T-helper 1 cell treated with Interleukin-12 subunit alpha and Interleukin-12 subunit beta and Interleukin-4 antibody, amounts not matched to agents 30 μg/mL and 1 μg/mL, for 36 hours (primary cell): ENCODE measurements at regions not wholly inside any gene's neighbourhood (a gene's known extent, or its start where the extent isn't known, plus 50 kb on each side); places are given as distances from the start of the nearest gene placed in this dataset.
A peak's percentile ranks its signal among the peaks of the same experiment; 100 is the strongest.

Source experiments
- H3K27ac Mint-ChIP-seq: one replicate; pipeline ENCODE4 v1.8.0; 2021; ENCODE audit warnings: mild to moderate bottlenecking, mixed read lengths
- H3K27me3 Mint-ChIP-seq: one replicate; pipeline ENCODE4 v1.8.0; 2021; ENCODE audit warnings: low read depth, mixed read lengths
- H3K36me3 Mint-ChIP-seq: one replicate; pipeline ENCODE4 v1.8.0; 2021; ENCODE audit warnings: low read depth, mixed read lengths
- H3K4me1 Mint-ChIP-seq: one replicate; pipeline ENCODE4 v1.8.0; 2021; ENCODE audit warnings: low read depth, mixed read lengths
- H3K4me3 Mint-ChIP-seq: one replicate; pipeline ENCODE4 v1.8.0; 2021; ENCODE audit warnings: mild to moderate bottlenecking, moderate library complexity, mixed read lengths
- H3K9me3 Mint-ChIP-seq: one replicate; pipeline ENCODE4 v1.8.0; 2021; ENCODE audit warnings: mixed read lengths

GRCh38 chr6:105814745-105815536, 271.2 kb upstream of the PRDM1 start:
- Mint-ChIP-seq H3K9me3 (peaks cover 14% of the 10 kb centered on the region), H3K4me3 (peak overlapping the region; percentile 18), H3K36me3 (peaks cover 27% of the 10 kb centered on the region), H3K4me1 (peaks cover 69% of the 10 kb centered on the region), H3K27me3 (no peaks in the 10 kb centered on the region), H3K27ac (peak overlapping the region; percentile 73)

- Mint-ChIP-seq H3K4me1 (peaks cover 74% of the 10 kb centered on the region), H3K27ac (peak overlapping the region; percentile 82), H3K9me3 (peaks cover 6% of the 10 kb centered on the region), H3K36me3 (peaks cover 16% of the 10 kb centered on the region), H3K4me3 (peak overlapping the region; percentile 63), H3K27me3 (no peaks in the 10 kb centered on the region)
Observed at GRCh38 chr6:105810922-105811482, 275.1 kb upstream of the PRDM1 start.

- Mint-ChIP-seq H3K36me3 (peaks cover 14% of the 10 kb centered on the region), H3K27ac (peak overlapping the region; percentile 82), H3K4me1 (peaks cover 68% of the 10 kb centered on the region), H3K9me3 (peaks cover 6% of the 10 kb centered on the region), H3K4me3 (peak overlapping the region; percentile 63), H3K27me3 (no peaks in the 10 kb centered on the region)
Observed at GRCh38 chr6:105810105-105810921, 275.8 kb upstream of the PRDM1 start.

GRCh38 chr6:105808571-105808970, 277.6 kb upstream of the PRDM1 start:
- Mint-ChIP-seq H3K9me3 (peaks cover 6% of the 10 kb centered on the region), H3K27ac (peak overlapping the region; percentile 46), H3K4me1 (peaks cover 50% of the 10 kb centered on the region), H3K36me3 (peaks cover 14% of the 10 kb centered on the region), H3K27me3 (no peaks in the 10 kb centered on the region), H3K4me3 (no peak overlapping the region)

DNA sequence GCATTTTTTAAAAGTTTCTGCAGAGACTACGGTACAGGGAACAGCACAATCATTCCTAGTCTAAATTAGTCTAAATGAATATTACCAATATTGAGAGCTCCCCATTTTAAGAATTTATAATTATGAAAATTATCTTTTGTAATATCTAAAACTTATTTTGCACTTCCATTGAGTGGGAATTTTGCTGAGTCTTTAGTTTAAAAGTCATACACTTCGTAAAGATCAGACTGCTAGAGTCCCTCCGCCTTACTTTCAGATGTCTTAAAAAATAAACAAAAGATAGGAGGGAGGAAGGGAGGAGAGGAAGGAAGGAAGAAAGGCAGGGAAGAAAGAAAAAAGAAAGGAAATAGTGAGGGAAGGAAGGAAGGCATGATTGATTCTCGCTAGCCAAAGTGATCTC, 278.2 kb upstream of the PRDM1 start:
- Mint-ChIP-seq H3K4me3 (no peak overlapping the region), H3K4me1 (peaks cover 45% of the 10 kb centered on the region), H3K27me3 (no peaks in the 10 kb centered on the region), H3K27ac (peak overlapping the region; percentile 5), H3K9me3 (peaks cover 6% of the 10 kb centered on the region), H3K36me3 (peaks cover 14% of the 10 kb centered on the region)

DNA sequence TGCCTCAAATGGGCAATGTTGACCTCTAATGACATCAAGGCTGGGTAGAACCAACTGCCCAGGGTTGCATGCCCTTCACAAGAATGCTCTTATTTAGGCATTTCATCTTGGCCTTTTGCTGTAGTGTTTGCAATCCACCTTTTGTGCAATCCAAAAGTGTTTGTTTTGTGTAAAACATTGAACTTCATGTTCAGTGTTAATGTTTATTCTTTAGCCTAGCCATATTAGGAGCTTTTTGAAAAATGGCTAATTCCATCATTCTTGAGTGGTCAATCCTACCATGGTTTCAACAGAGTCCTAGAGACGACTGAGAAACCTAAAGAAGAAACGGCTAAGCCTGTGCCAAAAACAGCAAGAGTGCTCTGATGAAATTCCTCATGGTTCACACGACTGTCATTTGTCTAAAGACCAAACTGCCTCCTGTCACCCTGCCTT, 279.6 kb upstream of the PRDM1 start:
- H3K27ac Mint-ChIP-seq, result no peak overlapping the region
- H3K27me3 Mint-ChIP-seq, result no peaks in the 10 kb centered on the region
- H3K36me3 Mint-ChIP-seq, result peaks cover 10% of the 10 kb centered on the region
- peaks cover 6% of the 10 kb centered on the region for H3K9me3 Mint-ChIP-seq
- peaks cover 39% of the 10 kb centered on the region for H3K4me1 Mint-ChIP-seq
- H3K4me3 Mint-ChIP-seq, result no peak overlapping the region

DNA sequence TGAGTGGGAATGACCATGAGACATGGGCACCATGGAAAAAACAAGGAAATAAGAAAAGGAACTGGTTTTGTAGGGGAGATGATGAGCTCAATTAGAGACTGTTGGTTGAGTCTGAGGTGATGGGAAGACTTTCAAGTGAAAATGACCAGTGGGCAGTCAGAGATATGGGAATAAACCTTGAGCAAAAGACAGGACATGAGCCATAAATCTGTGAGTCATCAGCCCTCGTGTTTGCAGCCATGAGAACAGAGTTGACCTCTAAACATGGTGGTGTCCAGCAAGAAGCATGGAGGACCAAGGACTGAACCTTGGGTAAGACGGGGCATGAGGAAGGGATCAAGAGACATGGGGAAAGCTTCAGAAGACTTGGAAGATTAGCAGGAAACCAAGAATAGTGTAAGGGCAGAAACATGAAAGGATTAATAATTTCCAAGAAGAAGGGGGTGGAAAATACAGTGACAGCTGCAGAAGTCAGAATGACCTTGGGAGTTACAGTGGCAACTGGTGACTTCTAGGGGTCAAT, 280.6 kb upstream of the PRDM1 start:
- Mint-ChIP-seq H3K9me3 (peaks cover 6% of the 10 kb centered on the region), H3K27ac (no peak overlapping the region)

GRCh38 chr6:105804424-105804823, 281.7 kb upstream of the PRDM1 start:
- no peaks in the 10 kb centered on the region for H3K27me3 Mint-ChIP-seq
- no peak overlapping the region for H3K27ac Mint-ChIP-seq
- peaks cover 39% of the 10 kb centered on the region for H3K4me1 Mint-ChIP-seq
- H3K9me3 Mint-ChIP-seq, result peaks cover 6% of the 10 kb centered on the region
- no peak overlapping the region for H3K4me3 Mint-ChIP-seq
- H3K36me3 Mint-ChIP-seq, result peaks cover 14% of the 10 kb centered on the region

More for the DNA sequence above, 280.6 kb upstream of the PRDM1 start:
- peaks cover 42% of the 10 kb centered on the region for H3K4me1 Mint-ChIP-seq
- H3K36me3 Mint-ChIP-seq, result peaks cover 10% of the 10 kb centered on the region
- H3K4me3 Mint-ChIP-seq, result no peak overlapping the region
- no peaks in the 10 kb centered on the region for H3K27me3 Mint-ChIP-seq

GRCh38 chr6:105804000-105804399, 282.1 kb upstream of the PRDM1 start:
- Mint-ChIP-seq H3K27me3 (no peaks in the 10 kb centered on the region), H3K4me1 (peaks cover 39% of the 10 kb centered on the region), H3K9me3 (peaks cover 6% of the 10 kb centered on the region), H3K36me3 (peaks cover 14% of the 10 kb centered on the region), H3K27ac (no peak overlapping the region), H3K4me3 (no peak overlapping the region)

DNA sequence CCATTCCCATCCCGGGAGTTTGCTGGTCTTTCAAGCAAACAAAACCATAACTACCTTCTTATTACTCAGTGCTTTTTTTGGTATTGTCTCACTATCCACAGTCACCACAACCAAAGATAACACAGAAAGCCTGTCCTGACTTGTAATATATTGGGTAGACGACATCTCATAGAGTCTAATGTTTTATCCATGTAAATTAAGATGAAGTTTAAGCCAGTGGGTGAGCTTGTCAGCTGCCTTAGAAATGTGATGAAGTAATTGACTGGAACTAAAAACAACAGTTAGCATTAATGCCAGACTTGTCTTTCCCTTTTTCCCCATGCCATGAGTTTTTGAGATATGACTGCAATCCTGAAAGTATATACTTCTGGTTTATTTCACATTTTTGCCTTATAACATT, 282.7 kb upstream of the PRDM1 start:
- Mint-ChIP-seq H3K4me3 (no peak overlapping the region), H3K27me3 (no peaks in the 10 kb centered on the region), H3K36me3 (peaks cover 14% of the 10 kb centered on the region), H3K27ac (no peak overlapping the region), H3K4me1 (peaks cover 36% of the 10 kb centered on the region), H3K9me3 (peaks cover 6% of the 10 kb centered on the region)

DNA sequence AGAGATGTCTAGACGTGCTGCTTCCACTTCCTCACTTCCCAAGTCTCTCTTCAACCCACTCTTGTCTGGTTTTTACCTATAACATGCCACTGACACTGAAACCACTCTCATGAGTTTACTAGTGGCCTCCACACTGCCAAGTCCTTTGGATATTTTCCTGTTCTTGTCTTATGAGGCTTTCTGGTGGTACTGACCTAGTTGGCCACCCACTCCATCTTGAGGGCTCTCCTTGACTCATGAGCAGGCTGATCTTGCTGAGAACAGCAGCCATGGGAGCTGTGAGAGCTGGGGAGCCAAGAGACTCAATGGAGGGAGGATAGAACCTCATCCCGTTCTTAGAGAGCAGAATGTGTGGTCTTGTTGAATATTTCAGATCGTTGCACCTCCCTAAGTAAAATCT, 283.4 kb upstream of the PRDM1 start:
- Mint-ChIP-seq H3K4me3 (no peak overlapping the region), H3K27ac (no peak overlapping the region), H3K27me3 (no peaks in the 10 kb centered on the region), H3K9me3 (peaks cover 5% of the 10 kb centered on the region), H3K4me1 (peaks cover 36% of the 10 kb centered on the region), H3K36me3 (peaks cover 14% of the 10 kb centered on the region)

- H3K27me3 Mint-ChIP-seq, result no peaks in the 10 kb centered on the region
- no peaks in the 10 kb centered on the region for H3K9me3 Mint-ChIP-seq
- peaks cover 46% of the 10 kb centered on the region for H3K4me1 Mint-ChIP-seq
- no peak overlapping the region for H3K4me3 Mint-ChIP-seq
- no peak overlapping the region for H3K27ac Mint-ChIP-seq
- H3K36me3 Mint-ChIP-seq, result peaks cover 7% of the 10 kb centered on the region
Observed at GRCh38 chr6:105800871-105801270, 285.3 kb upstream of the PRDM1 start.

- H3K36me3 Mint-ChIP-seq, result peaks cover 7% of the 10 kb centered on the region
- H3K27me3 Mint-ChIP-seq, result no peaks in the 10 kb centered on the region
- H3K4me3 Mint-ChIP-seq, result no peak overlapping the region
- no peaks in the 10 kb centered on the region for H3K9me3 Mint-ChIP-seq
- H3K27ac Mint-ChIP-seq, result no peak overlapping the region
- peaks cover 51% of the 10 kb centered on the region for H3K4me1 Mint-ChIP-seq
Observed at GRCh38 chr6:105800398-105800797, 285.7 kb upstream of the PRDM1 start.

- Mint-ChIP-seq H3K9me3 (no peaks in the 10 kb centered on the region), H3K4me1 (peaks cover 63% of the 10 kb centered on the region), H3K27ac (peak overlapping the region; percentile 23), H3K36me3 (peaks cover 7% of the 10 kb centered on the region), H3K27me3 (no peaks in the 10 kb centered on the region), H3K4me3 (no peak overlapping the region)
Observed at GRCh38 chr6:105799056-105799455, 287.1 kb upstream of the PRDM1 start.
